ENCODE measurements at regions not wholly inside any gene's neighbourhood (a gene's known extent, or its start where the extent isn't known, plus 50 kb on each side); places are given as distances from the start of the nearest gene placed in this dataset.

GRCh38 chr4:186887752-186888151 lies 164.1 kb upstream of the FAT1 start:
- no peak for DNase-seq (ENCODE audit: low read depth in 1 of 2, low spot score in 1 of 2)
- TF ChIP-seq JUND (IDR thresholded peaks at IDR 0.05; ENCODE audit: low read depth) = no peak
- in situ Hi-C loops (cut with HindIII; ENCODE audit: low pct_unique_long_range_greater_than_20kb, low sequenced_read_pairs) = no loop called here

- in situ Hi-C loops (cut with HindIII; ENCODE audit: low pct_unique_long_range_greater_than_20kb, low sequenced_read_pairs) = no loop called here
- no peak for DNase-seq (ENCODE audit: low read depth in 1 of 2, low spot score in 1 of 2)
- no peak for TF ChIP-seq JUND (IDR thresholded peaks at IDR 0.05; ENCODE audit: low read depth)
These were observed 166.4 kb upstream of the FAT1 start for GRCh38 chr4:186889876-186890643.

- TF ChIP-seq JUND (IDR thresholded peaks at IDR 0.05; ENCODE audit: low read depth) = no peak
These were observed 168.3 kb upstream of the FAT1 start for GRCh38 chr4:186891859-186892486.

GRCh38 chr4:186898367-186898766 lies 174.7 kb upstream of the FAT1 start:
- in situ Hi-C loops (cut with HindIII; ENCODE audit: low pct_unique_long_range_greater_than_20kb, low sequenced_read_pairs) = no loop called here
- no peak for DNase-seq (ENCODE audit: low read depth in 1 of 2, low spot score in 1 of 2)
- no peak for TF ChIP-seq JUND (IDR thresholded peaks at IDR 0.05; ENCODE audit: low read depth)

More at GRCh38 chr4:186891859-186892486, 168.3 kb upstream of the FAT1 start:
- DNase-seq (ENCODE audit: low read depth in 1 of 2, low spot score in 1 of 2) = no peak
- in situ Hi-C loops (cut with HindIII; ENCODE audit: low pct_unique_long_range_greater_than_20kb, low sequenced_read_pairs) = no loop called here

- no peak for DNase-seq (ENCODE audit: low read depth in 1 of 2, low spot score in 1 of 2)
- in situ Hi-C loops (cut with HindIII; ENCODE audit: low pct_unique_long_range_greater_than_20kb, low sequenced_read_pairs) = no loop called here
- no peak for TF ChIP-seq JUND (IDR thresholded peaks at IDR 0.05; ENCODE audit: low read depth)
These were observed 176.7 kb upstream of the FAT1 start for GRCh38 chr4:186900232-186900900.

- DNase-seq (ENCODE audit: low read depth in 1 of 2, low spot score in 1 of 2) = no peak
- no peak for TF ChIP-seq JUND (IDR thresholded peaks at IDR 0.05; ENCODE audit: low read depth)
- in situ Hi-C loops (cut with HindIII; ENCODE audit: low pct_unique_long_range_greater_than_20kb, low sequenced_read_pairs) = no loop called here
These were observed 177.3 kb upstream of the FAT1 start for GRCh38 chr4:186900984-186901383.

- no peak for DNase-seq (ENCODE audit: low read depth in 1 of 2, low spot score in 1 of 2)
- in situ Hi-C loops (cut with HindIII; ENCODE audit: low pct_unique_long_range_greater_than_20kb, low sequenced_read_pairs) = no loop called here
- TF ChIP-seq JUND (IDR thresholded peaks at IDR 0.05; ENCODE audit: low read depth) = no peak
These were observed 178.2 kb upstream of the FAT1 start for GRCh38 chr4:186901850-186902249.

GRCh38 chr4:186902361-186902760 lies 178.7 kb upstream of the FAT1 start:
- TF ChIP-seq JUND (IDR thresholded peaks at IDR 0.05; ENCODE audit: low read depth) = no peak
- in situ Hi-C loops (cut with HindIII; ENCODE audit: low pct_unique_long_range_greater_than_20kb, low sequenced_read_pairs) = no loop called here
- no peak for DNase-seq (ENCODE audit: low read depth in 1 of 2, low spot score in 1 of 2)

GRCh38 chr4:186904101-186904500 lies 180.4 kb upstream of the FAT1 start:
- no peak for DNase-seq (ENCODE audit: low read depth in 1 of 2, low spot score in 1 of 2)
- no peak for TF ChIP-seq JUND (IDR thresholded peaks at IDR 0.05; ENCODE audit: low read depth)
- in situ Hi-C loops (cut with HindIII; ENCODE audit: low pct_unique_long_range_greater_than_20kb, low sequenced_read_pairs) = no loop called here

GRCh38 chr4:186906722-186907121 lies 183.1 kb upstream of the FAT1 start:
- no peak for TF ChIP-seq JUND (IDR thresholded peaks at IDR 0.05; ENCODE audit: low read depth)
- in situ Hi-C loops (cut with HindIII; ENCODE audit: low pct_unique_long_range_greater_than_20kb, low sequenced_read_pairs) = no loop called here
- DNase-seq (ENCODE audit: low read depth in 1 of 2, low spot score in 1 of 2) = no peak

GRCh38 chr4:186910385-186910784 lies 186.7 kb upstream of the FAT1 start:
- in situ Hi-C loops (cut with HindIII; ENCODE audit: low pct_unique_long_range_greater_than_20kb, low sequenced_read_pairs) = no loop called here
- no peak for DNase-seq (ENCODE audit: low read depth in 1 of 2, low spot score in 1 of 2)
- no peak for TF ChIP-seq JUND (IDR thresholded peaks at IDR 0.05; ENCODE audit: low read depth)

GRCh38 chr4:186912606-186913005 lies 188.9 kb upstream of the FAT1 start:
- no peak for TF ChIP-seq JUND (IDR thresholded peaks at IDR 0.05; ENCODE audit: low read depth)
- in situ Hi-C loops (cut with HindIII; ENCODE audit: low pct_unique_long_range_greater_than_20kb, low sequenced_read_pairs) = no loop called here
- DNase-seq (ENCODE audit: low read depth in 1 of 2, low spot score in 1 of 2) = no peak

GRCh38 chr4:186915816-186916215 lies 192.2 kb upstream of the FAT1 start:
- TF ChIP-seq JUND (IDR thresholded peaks at IDR 0.05; ENCODE audit: low read depth) = no peak
- no peak for DNase-seq (ENCODE audit: low read depth in 1 of 2, low spot score in 1 of 2)
- in situ Hi-C loops (cut with HindIII; ENCODE audit: low pct_unique_long_range_greater_than_20kb, low sequenced_read_pairs) = no loop called here
